ENCODE measurements at regions not wholly inside any gene's neighbourhood (a gene's known extent, or its start where the extent isn't known, plus 50 kb on each side); places are given as distances from the start of the nearest gene placed in this dataset.

DNA sequence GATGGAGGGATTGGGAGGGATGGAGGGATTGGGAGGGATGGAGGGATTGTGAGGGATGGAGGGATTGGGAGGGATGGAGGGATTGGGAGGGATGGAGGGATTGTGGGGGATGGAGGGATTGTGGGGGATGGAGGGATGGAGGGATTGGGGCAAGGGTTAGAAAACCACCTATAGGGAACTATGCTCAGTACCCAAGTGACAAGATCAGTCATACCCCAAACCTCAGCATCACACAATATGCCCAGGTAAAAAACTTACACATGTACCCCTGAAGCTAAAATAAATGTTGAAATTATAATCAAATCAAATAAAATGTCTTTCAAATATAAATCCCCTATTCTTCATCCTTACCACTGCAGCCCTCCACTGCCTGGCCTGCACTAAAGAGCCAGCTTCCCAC, 72.8 kb upstream of the HNRNPU start:
- TF ChIP-seq, protein P1, sequence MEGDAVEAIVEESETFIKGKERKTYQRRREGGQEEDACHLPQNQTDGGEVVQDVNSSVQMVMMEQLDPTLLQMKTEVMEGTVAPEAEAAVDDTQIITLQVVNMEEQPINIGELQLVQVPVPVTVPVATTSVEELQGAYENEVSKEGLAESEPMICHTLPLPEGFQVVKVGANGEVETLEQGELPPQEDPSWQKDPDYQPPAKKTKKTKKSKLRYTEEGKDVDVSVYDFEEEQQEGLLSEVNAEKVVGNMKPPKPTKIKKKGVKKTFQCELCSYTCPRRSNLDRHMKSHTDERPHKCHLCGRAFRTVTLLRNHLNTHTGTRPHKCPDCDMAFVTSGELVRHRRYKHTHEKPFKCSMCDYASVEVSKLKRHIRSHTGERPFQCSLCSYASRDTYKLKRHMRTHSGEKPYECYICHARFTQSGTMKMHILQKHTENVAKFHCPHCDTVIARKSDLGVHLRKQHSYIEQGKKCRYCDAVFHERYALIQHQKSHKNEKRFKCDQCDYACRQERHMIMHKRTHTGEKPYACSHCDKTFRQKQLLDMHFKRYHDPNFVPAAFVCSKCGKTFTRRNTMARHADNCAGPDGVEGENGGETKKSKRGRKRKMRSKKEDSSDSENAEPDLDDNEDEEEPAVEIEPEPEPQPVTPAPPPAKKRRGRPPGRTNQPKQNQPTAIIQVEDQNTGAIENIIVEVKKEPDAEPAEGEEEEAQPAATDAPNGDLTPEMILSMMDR (IDR thresholded peaks at IDR 0.05): no peak
- no peak for DNase-seq (ENCODE audit: low spot score in 2 of 2)
- H3K4me3 ChIP-seq: no peak overlapping the region
- no peak overlapping the region for H3K27ac ChIP-seq
- no peaks in the 10 kb centered on the region for H3K27me3 ChIP-seq
- H3K9me3 ChIP-seq: no peaks in the 10 kb centered on the region
- H3K4me1 ChIP-seq: no peaks in the 10 kb centered on the region
- H3K36me3 ChIP-seq: no peaks in the 10 kb centered on the region
- intact Hi-C loops (cut with DNase I): no loop called here

DNA sequence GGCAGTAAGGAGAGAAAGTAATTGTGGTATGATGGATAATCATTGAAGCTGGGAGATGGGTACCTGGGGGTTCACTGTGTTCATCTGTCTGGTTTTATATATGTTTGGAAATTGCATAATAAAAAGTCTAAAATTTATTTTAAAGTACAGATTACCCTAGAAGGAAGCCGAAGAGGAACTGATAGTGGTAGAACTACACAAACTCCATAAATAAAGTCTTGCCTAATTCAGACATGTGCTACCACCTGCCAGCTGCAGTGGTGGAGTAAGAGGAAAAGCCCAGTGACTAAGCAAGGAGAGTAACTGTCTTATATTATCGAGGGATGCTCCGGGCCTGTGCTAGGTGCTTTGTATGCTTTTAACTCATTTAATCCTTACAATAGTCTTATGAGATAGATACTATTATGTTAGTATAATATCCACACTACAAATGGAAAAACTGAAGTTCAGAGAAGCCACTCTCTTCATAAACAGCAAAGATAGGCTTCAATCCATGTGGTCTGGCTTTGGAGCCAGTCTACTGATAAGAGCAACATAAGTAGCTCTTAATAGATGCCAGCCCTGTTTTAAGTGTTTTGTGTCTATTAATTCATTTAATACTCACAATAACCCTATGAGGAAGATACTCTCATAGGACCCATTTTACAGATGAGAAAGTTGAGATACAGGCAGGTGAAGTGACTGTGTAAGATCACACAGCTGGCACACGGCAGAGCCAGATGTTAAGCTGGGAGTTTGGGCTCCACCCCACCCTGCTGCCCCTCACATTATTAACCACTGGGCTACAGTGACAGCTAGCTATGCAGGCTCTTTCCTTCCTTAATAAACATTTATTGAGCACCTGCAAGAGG, 56.8 kb upstream of the HNRNPU start:
- intact Hi-C loops (cut with DNase I): no loop called here
- TF ChIP-seq, protein P1 (IDR thresholded peaks at IDR 0.05): no peak
- DNase-seq (ENCODE audit: low spot score in 2 of 2): no peak

DNA sequence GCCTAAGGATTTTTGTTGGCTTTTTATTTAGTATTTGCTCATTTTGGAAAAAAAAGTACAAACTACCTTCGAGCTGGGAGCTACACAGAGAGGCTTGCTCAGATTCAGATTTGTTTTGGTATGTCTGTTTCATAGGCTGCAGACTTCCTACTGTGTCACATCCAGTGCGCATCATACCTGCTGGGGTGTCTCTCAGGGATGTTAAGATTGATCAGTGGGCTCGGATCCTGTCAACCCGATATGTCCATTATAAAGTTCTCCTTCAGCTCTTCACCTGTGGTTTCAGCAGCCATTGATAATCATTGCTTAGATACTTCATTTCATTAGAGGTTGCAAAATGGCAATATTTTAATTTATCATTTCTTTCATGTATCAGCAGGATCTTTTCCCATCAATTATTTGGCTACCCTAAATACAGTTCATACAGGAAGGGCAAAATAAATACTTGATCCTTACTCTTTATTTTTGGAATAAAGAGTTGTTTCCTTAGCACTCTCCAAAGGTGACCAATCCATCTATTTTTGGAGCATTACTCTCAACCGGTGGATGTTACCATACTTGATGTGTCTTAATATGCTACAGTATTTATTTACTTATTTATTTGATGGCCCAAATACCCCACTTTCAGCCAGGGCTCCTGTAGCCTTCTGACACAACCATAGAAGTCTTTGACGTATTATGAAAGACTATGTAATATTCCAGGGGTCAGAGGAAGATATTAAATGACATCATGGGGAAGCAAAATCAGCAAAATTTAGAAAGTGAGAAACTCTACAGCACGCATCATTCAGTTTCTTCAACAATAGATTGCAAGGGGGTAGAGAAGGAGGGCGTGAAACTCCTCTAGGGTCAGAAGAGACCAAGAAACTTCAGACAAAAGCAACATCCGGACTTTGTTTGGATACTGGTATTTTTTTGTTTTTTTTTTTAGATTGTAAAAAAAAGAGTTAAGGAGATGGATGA, 55.3 kb upstream of the HNRNPU start:
- no peaks in the 10 kb centered on the region for H3K9me3 ChIP-seq
- TF ChIP-seq, protein P1 (IDR thresholded peaks at IDR 0.05): no peak
- intact Hi-C loops (cut with DNase I): loop anchor here (2.0 kb wide), 1 partner anchor 45 kb away; no protein-coding TSS in a partner anchor
- H3K4me1 ChIP-seq: no peaks in the 10 kb centered on the region
- peak overlapping the region; percentile 63 to 70 for H3K4me3 ChIP-seq
- H3K27me3 ChIP-seq: no peaks in the 10 kb centered on the region
- DNase-seq (ENCODE audit: low spot score in 2 of 2): no peak
- H3K27ac ChIP-seq: no peak overlapping the region
- no peaks in the 10 kb centered on the region for H3K36me3 ChIP-seq

More for the DNA sequence above, 56.8 kb upstream of the HNRNPU start:
- Histone ChIP-seq H3K36me3 (no peaks in the 10 kb centered on the region), H3K27me3 (no peaks in the 10 kb centered on the region), H3K9me3 (no peaks in the 10 kb centered on the region), H3K4me3 (no peak overlapping the region), H3K27ac (no peak overlapping the region), H3K4me1 (no peaks in the 10 kb centered on the region)

DNA sequence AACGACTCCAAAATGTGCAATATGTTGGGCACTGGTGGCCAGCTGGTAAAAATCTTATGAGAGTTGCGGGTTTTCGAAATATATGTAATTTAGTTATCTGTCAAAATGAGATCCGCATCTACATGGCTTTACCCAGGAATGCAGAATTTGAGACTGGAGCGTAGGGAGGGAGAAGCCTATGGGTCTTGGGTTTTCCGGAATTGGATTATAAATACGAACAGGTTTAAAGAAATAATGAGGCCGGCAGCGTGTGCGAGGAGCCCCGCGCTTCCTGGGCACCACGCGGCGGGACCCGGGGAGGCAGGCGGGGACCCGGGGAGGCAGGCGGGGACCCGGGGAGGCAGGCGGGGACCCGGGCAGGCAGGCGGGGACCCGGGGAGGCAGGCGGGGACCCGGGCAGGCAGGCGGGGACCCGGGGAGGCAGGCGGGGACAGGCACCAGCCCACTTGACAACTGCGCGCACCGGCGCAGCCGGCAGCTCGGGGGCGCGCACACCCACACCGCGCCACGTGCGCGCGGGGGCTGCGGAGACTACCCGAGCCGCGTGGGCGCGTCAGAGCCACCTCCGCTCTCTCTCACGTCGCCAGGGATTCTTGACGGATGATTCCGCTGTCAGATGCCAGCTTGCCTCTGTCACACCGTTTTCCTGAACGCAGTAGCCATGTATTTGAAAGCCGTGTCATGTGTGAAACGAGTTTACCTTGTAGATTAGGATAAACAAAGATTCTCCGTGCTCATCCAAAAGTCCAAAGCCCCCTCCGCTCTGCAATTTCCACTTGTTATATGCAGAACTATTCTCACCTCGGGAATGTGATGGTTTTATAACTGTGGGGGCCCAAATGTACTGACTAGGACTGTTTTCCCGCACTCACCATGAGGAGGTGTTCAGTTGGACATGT, 54.3 kb upstream of the HNRNPU start:
- Histone ChIP-seq H3K27me3 (no peaks in the 10 kb centered on the region), H3K27ac (no peak overlapping the region), H3K36me3 (no peaks in the 10 kb centered on the region), H3K9me3 (no peaks in the 10 kb centered on the region), H3K4me1 (no peaks in the 10 kb centered on the region), H3K4me3 (peak overlapping the region; percentile 63 to 70)
- TF ChIP-seq, protein P1 (IDR thresholded peaks at IDR 0.05): peak in 1 of 3 experiments; percentile 6
- peak in 1 of 2 donors; percentile 68 for DNase-seq (ENCODE audit: low spot score in 2 of 2)
- intact Hi-C loops (cut with DNase I): loop anchor here (2.0 kb wide), 1 partner anchor 46 kb away; no protein-coding TSS in a partner anchor

All from ascending aorta (tissue), 2 donors.